B cell (primary cell): ENCODE measurements at regions not wholly inside any gene's neighbourhood (a gene's known extent, or its start where the extent isn't known, plus 50 kb on each side); places are given as distances from the start of the nearest gene placed in this dataset.

ENCODE experiments used
- ATAC-seq: fragments of 200-7000 bp; cut with Tn5 transposase; one replicate; pipeline ENCODE4 v1.10.0; 2021; ENCODE audit warnings: low read depth, mild to moderate bottlenecking, moderate number of reproducible peaks, moderate library complexity
- CTCF ChIA-PET: fragments of 350-600 bp; sonication (Branson Sonifier 250); formaldehyde crosslinking; loops from one replicate; lab custom pipeline; 2021; ENCODE audit warnings: antibody characterized with exemption, inconsistent platforms; lab: Charles Lee
- POLR2A ChIA-PET: fragments of 350-600 bp; sonication (Branson Sonifier 250); formaldehyde crosslinking; loops from one replicate; lab custom pipeline; 2021; ENCODE audit warnings: antibody characterized with exemption; lab: Charles Lee
- DNase-seq: peaks from one replicate; pipeline ENCODE4 v3.0.0; 2013
- H2AFZ ChIP-seq: 2 replicates; pipeline ENCODE4 v1.6.1; 2012; ENCODE audit warnings: mild to moderate bottlenecking, low read depth, low read length; ENCODE audit not compliant: insufficient read depth, poor library complexity, severe bottlenecking
- H3K27ac ChIP-seq, 2 donors: 1 replicate in 1 of 2; 2 replicates in 1 of 2; pipeline ENCODE4 v1.5.1; 2012 to 2013; ENCODE audit warnings: low read length in 2 of 2, mild to moderate bottlenecking in 2 of 2, moderate library complexity in 1 of 2
- H3K27me3 ChIP-seq, 4 experiments: fragments of 200-600 bp in 1 of 4; sonication (generic) in 1 of 4; replicated peaks in 1 of 4; 1 replicate in 2 of 4; 2 replicates in 2 of 4; pipeline versions ENCODE4 v1.6.1 to v1.7.0; 2013 to 2016; ENCODE audit warnings: low read length in 3 of 4, mild to moderate bottlenecking in 2 of 4, mixed read lengths in 1 of 4, moderate library complexity in 1 of 4; ENCODE audit not compliant: insufficient read depth in 4 of 4, control insufficient read depth in 3 of 4; ENCODE audit errors: control extremely low read depth in 1 of 4
- H3K36me3 ChIP-seq, 2 experiments: replicated peaks in 1 of 2; 1 replicate in 1 of 2; 2 replicates in 1 of 2; pipeline versions ENCODE4 v1.6.1 to v1.7.1; 2013; ENCODE audit warnings: low read length in 1 of 2; ENCODE audit not compliant: insufficient read depth in 2 of 2, control insufficient read depth in 1 of 2; ENCODE audit errors: control extremely low read depth in 1 of 2, extremely low read depth in 1 of 2
- H3K4me1 ChIP-seq, 2 donors: fragments of 200-600 bp in 1 of 2; sonication (generic) in 1 of 2; 1 replicate in 1 of 2; 2 replicates in 1 of 2; pipeline versions ENCODE4 v1.5.1 to v1.6.1; 2013 to 2017; ENCODE audit warnings: low read length in 2 of 2; ENCODE audit not compliant: control insufficient read depth in 2 of 2, insufficient read depth in 2 of 2
- H3K4me2 ChIP-seq: replicated peaks from 2 replicates; pipeline ENCODE3; 2012; ENCODE audit warnings: mild to moderate bottlenecking, low read depth, low read length; ENCODE audit not compliant: poor library complexity, severe bottlenecking
- H3K4me3 ChIP-seq, 5 experiments: fragments of 200-600 bp in 1 of 5; sonication (generic) in 1 of 5; 1 replicate in 3 of 5; 2 replicates in 2 of 5; pipeline versions ENCODE4 v1.5.1 to v1.7.0; 2011 to 2016; ENCODE audit warnings: low read length in 4 of 5, mild to moderate bottlenecking in 4 of 5, low read depth in 2 of 5, control low read depth in 1 of 5, moderate library complexity in 1 of 5; ENCODE audit not compliant: insufficient read depth in 1 of 5; ENCODE audit errors: control extremely low read depth in 1 of 5, extremely low read depth in 1 of 5
- H3K79me2 ChIP-seq: fragments of 200-600 bp; sonication (generic); one replicate; pipeline ENCODE4 v1.6.0; 2016; ENCODE audit warnings: low read length; ENCODE audit not compliant: control insufficient read depth, insufficient read depth
- H3K9ac ChIP-seq: fragments of 200-600 bp; sonication (generic); 2 replicates; pipeline ENCODE4 v1.6.1; 2017; ENCODE audit warnings: mild to moderate bottlenecking, low read length, moderate library complexity
- H3K9me3 ChIP-seq, 3 donors: one replicate each; pipeline versions ENCODE4 v1.6.1 to v1.7.1; 2013; ENCODE audit warnings: low read length in 2 of 3; ENCODE audit not compliant: control insufficient read depth in 2 of 3, insufficient read depth in 1 of 3; ENCODE audit errors: control extremely low read depth in 1 of 3
- H4K20me1 ChIP-seq: 2 replicates; pipeline ENCODE4 v1.6.0; 2012; ENCODE audit warnings: mild to moderate bottlenecking, low read length; ENCODE audit not compliant: insufficient read depth, control insufficient read depth, poor library complexity, severe bottlenecking
- H3K27ac Mint-ChIP-seq: one replicate; pipeline ENCODE4 v1.8.0; 2021; ENCODE audit warnings: mixed read lengths
- H3K27me3 Mint-ChIP-seq: one replicate; pipeline ENCODE4 v1.8.0; 2021; ENCODE audit warnings: mixed read lengths
- H3K4me1 Mint-ChIP-seq: one replicate; pipeline ENCODE4 v1.8.0; 2021; ENCODE audit warnings: mixed read lengths
- H3K4me3 Mint-ChIP-seq: one replicate; pipeline ENCODE4 v1.8.0; 2021; ENCODE audit warnings: mixed read lengths
- H3K9me3 Mint-ChIP-seq: one replicate; pipeline ENCODE4 v1.8.0; 2022; ENCODE audit warnings: mixed read lengths; ENCODE audit not compliant: insufficient read depth
- CTCF ChIP-seq: fragments of 200-600 bp; IDR thresholded peaks from one replicate; pipeline ENCODE4 v1.8.0; 2022; ENCODE audit warnings: antibody characterized with exemption, mild to moderate bottlenecking
- EZH2 ChIP-seq: IDR thresholded peaks from 2 replicates; pipeline ENCODE4 v1.6.1; 2012; ENCODE audit warnings: borderline replicate concordance, low read depth, mild to moderate bottlenecking, moderate library complexity, low read length; ENCODE audit not compliant: insufficient read depth, poor library complexity, severe bottlenecking
- WGBS: methylation state at CpG from one replicate; pipeline ENCODE4 v1.1.5; 2013; ENCODE audit warnings: missing lambda C conversion rate; ENCODE audit not compliant: insufficient coverage; 5-methylcytosine and 5-hydroxymethylcytosine counted together
- intact Hi-C: fragments of 100-400 bp; cut with micrococcal nuclease; formaldehyde crosslinking; loops from one replicate; pipeline ENCODE4 v1.10.0; 2022

GRCh38 chr5:179439181-179439985 lies 94.1 kb upstream of the ADAMTS2 start:
- intact Hi-C loops: no loop called here
- H3K27me3 Mint-ChIP-seq: peaks cover 5% of the 10 kb centered on the region
- peaks cover 3% of the 10 kb centered on the region for H3K9me3 Mint-ChIP-seq
- H3K4me3 ChIP-seq: no peak overlapping the region
- TF ChIP-seq CTCF (no peak), EZH2 (no peak)
- H3K9me3 ChIP-seq: peaks cover 0 to 2% (median 0%) of the 10 kb centered on the region in 3 donors
- WGBS: 94% methylated on average over 20 of the region's 22 CpGs
- no peak overlapping the region for H2AFZ ChIP-seq
- H3K9ac ChIP-seq: no peak overlapping the region
- H3K36me3 ChIP-seq: no peaks in the 10 kb centered on the region
- H3K4me2 ChIP-seq: no peak overlapping the region
- no peaks in the 10 kb centered on the region for H3K79me2 ChIP-seq
- H3K4me1 ChIP-seq: no peaks in the 10 kb centered on the region
- CTCF ChIA-PET: no interaction called here
- no peak overlapping the region for H3K27ac ChIP-seq
- no peaks in the 10 kb centered on the region for H3K27me3 ChIP-seq
- ATAC-seq (no peak), DNase-seq (no peak)
- H3K27ac Mint-ChIP-seq: no peak overlapping the region
- POLR2A ChIA-PET: no interaction called here
- no peaks in the 10 kb centered on the region for H3K4me1 Mint-ChIP-seq
- H3K4me3 Mint-ChIP-seq: no peak overlapping the region
- no peaks in the 10 kb centered on the region for H4K20me1 ChIP-seq

DNA sequence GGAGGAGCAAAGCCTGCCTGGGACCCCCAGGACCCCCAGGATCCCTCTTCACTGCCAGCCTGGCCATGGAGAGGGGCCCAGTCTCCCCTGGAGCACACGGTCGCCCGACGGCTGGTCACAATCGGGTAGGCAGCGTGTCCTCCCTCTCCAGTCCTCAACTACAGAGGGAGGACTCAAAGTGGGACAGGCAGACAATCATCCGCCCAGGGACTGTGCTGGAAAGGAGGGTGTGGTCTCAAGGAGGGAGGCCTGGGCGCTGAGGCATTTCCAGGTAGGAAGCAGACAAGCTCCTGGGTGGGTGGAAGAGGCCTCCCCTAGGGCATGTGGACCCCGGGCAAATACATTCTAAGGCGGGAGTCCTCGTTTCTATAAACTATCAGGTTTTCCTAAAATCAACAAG lies 93.2 kb upstream of the ADAMTS2 start:
- ChIA-PET POLR2A (no interaction called here), CTCF (no interaction called here)
- Histone ChIP-seq H4K20me1 (no peaks in the 10 kb centered on the region), H3K9ac (no peak overlapping the region), H3K27me3 (no peaks in the 10 kb centered on the region), H3K4me3 (no peak overlapping the region), H3K9me3 (peaks cover 0 to 2% (median 0%) of the 10 kb centered on the region in 3 donors), H3K4me1 (no peaks in the 10 kb centered on the region), H3K27ac (no peak overlapping the region), H2AFZ (no peak overlapping the region), H3K79me2 (no peaks in the 10 kb centered on the region), H3K4me2 (no peak overlapping the region), H3K36me3 (no peaks in the 10 kb centered on the region)
- Mint-ChIP-seq H3K27me3 (peaks cover 5% of the 10 kb centered on the region), H3K27ac (no peak overlapping the region), H3K9me3 (peaks cover 3% of the 10 kb centered on the region), H3K4me1 (no peaks in the 10 kb centered on the region), H3K4me3 (no peak overlapping the region)
- 93% methylated on average over 11 of the region's 11 CpGs for WGBS
- TF ChIP-seq CTCF (no peak), EZH2 (no peak)
- DNase-seq (no peak), ATAC-seq (no peak)
- intact Hi-C loops: no loop called here
